ENCODE measurements at regions not wholly inside any gene's neighbourhood (a gene's known extent, or its start where the extent isn't known, plus 50 kb on each side); places are given as distances from the start of the nearest gene placed in this dataset.

GRCh38 chr6:15897063-15897876, 231.6 kb upstream of the MYLIP start (continued):
- TF ChIP-seq ZSCAN29 (IDR thresholded peaks at IDR 0.05), result 0 out of 2 replicates have a peak, but pooled peaks have one; percentile 37
- no peak for TF ChIP-seq RFX5 (IDR thresholded peaks at IDR 0.05; ENCODE audit: low read depth, low read length)
- 0 out of 2 replicates have a peak, but pooled peaks have one; percentile 14 for TF ChIP-seq YY1 (IDR thresholded peaks at IDR 0.05; ENCODE audit: low read depth, low read length)
- TF ChIP-seq RAD21 (IDR thresholded peaks at IDR 0.05; ENCODE audit: insufficient read depth, low read depth, low read length), result no peak
- TF ChIP-seq MXI1 (IDR thresholded peaks at IDR 0.05; ENCODE audit: low read depth, low read length), result no peak
- no peak for TF ChIP-seq MYC (IDR thresholded peaks at IDR 0.05; ENCODE audit: insufficient read depth, insufficient read length, insufficient replicate concordance, low read length, severe bottlenecking)
- TF ChIP-seq ZNF217 (IDR thresholded peaks at IDR 0.05), result no peak
- no peak for TF ChIP-seq TBL1XR1 (IDR thresholded peaks at IDR 0.05; ENCODE audit: low read depth, low read length)
- no peak for TF ChIP-seq CREM (IDR thresholded peaks at IDR 0.05; ENCODE audit: low read depth)
- TF ChIP-seq NFXL1 (IDR thresholded peaks at IDR 0.05; ENCODE audit: borderline replicate concordance), result no peak
- no peak for TF ChIP-seq KDM1A (IDR thresholded peaks at IDR 0.05; ENCODE audit: borderline replicate concordance)
- no peak for TF ChIP-seq RB1 (IDR thresholded peaks at IDR 0.05; ENCODE audit: borderline replicate concordance)
- TF ChIP-seq WRNIP1 (IDR thresholded peaks at IDR 0.05; ENCODE audit: borderline replicate concordance, low read depth, low read length), result no peak
- TF ChIP-seq PAX8 (IDR thresholded peaks at IDR 0.05), result no peak
- TF ChIP-seq HDGF (IDR thresholded peaks at IDR 0.05), result no peak
- no peak for TF ChIP-seq RELA (IDR thresholded peaks at IDR 0.05; ENCODE audit: borderline replicate concordance, partially characterized antibody)
- no peak for TF ChIP-seq JUND (IDR thresholded peaks at IDR 0.05; ENCODE audit: low read depth, low read length)
- TF ChIP-seq, protein P1, sequence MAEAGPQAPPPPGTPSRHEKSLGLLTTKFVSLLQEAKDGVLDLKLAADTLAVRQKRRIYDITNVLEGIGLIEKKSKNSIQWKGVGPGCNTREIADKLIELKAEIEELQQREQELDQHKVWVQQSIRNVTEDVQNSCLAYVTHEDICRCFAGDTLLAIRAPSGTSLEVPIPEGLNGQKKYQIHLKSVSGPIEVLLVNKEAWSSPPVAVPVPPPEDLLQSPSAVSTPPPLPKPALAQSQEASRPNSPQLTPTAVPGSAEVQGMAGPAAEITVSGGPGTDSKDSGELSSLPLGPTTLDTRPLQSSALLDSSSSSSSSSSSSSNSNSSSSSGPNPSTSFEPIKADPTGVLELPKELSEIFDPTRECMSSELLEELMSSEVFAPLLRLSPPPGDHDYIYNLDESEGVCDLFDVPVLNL (IDR thresholded peaks at IDR 0.05; ENCODE audit: low read depth, low read length), result no peak
- peak; percentile 21; the same call in 1 of the 2 replicates for TF ChIP-seq RUNX3 (IDR thresholded peaks at IDR 0.05; ENCODE audit: low read length)
- no peak for TF ChIP-seq MYB (IDR thresholded peaks at IDR 0.05; ENCODE audit: borderline replicate concordance, low read depth, low read length)
- TF ChIP-seq, protein P2, sequence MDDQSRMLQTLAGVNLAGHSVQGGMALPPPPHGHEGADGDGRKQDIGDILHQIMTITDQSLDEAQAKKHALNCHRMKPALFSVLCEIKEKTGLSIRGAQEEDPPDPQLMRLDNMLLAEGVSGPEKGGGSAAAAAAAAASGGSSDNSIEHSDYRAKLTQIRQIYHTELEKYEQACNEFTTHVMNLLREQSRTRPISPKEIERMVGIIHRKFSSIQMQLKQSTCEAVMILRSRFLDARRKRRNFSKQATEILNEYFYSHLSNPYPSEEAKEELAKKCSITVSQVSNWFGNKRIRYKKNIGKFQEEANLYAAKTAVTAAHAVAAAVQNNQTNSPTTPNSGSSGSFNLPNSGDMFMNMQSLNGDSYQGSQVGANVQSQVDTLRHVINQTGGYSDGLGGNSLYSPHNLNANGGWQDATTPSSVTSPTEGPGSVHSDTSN (IDR thresholded peaks at IDR 0.05; ENCODE audit: insufficient replicate concordance, low read depth, low read length), result no peak
- no peak for TF ChIP-seq ZBTB33 (IDR thresholded peaks at IDR 0.05)
- no peak for TF ChIP-seq TAF1 (IDR thresholded peaks at IDR 0.05; ENCODE audit: borderline replicate concordance, low read depth, low read length)
- TF ChIP-seq, protein P3, sequence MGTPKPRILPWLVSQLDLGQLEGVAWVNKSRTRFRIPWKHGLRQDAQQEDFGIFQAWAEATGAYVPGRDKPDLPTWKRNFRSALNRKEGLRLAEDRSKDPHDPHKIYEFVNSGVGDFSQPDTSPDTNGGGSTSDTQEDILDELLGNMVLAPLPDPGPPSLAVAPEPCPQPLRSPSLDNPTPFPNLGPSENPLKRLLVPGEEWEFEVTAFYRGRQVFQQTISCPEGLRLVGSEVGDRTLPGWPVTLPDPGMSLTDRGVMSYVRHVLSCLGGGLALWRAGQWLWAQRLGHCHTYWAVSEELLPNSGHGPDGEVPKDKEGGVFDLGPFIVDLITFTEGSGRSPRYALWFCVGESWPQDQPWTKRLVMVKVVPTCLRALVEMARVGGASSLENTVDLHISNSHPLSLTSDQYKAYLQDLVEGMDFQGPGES (IDR thresholded peaks at IDR 0.05), result no peak
- peak; percentile 95; the same call in 1 of the 2 replicates for TF ChIP-seq NR2F1 (conservative IDR thresholded peaks at IDR 0.05)
- no peak for TF ChIP-seq MTA2 (IDR thresholded peaks at IDR 0.05; ENCODE audit: low read depth)
- TF ChIP-seq HDAC2 (IDR thresholded peaks at IDR 0.05), result no peak

Measured in GM12878 (cell line).